GM19238 (cell line): ENCODE measurements at regions not wholly inside any gene's neighbourhood (a gene's known extent, or its start where the extent isn't known, plus 50 kb on each side); places are given as distances from the start of the nearest gene placed in this dataset.

Experiments
- DNase-seq: peaks from one replicate; pipeline ENCODE4 v3.0.0; 2011; ENCODE audit warnings: low spot score; ENCODE audit not compliant: insufficient read length

- no peak for DNase-seq
Measured at GRCh38 chr6:170085475-170086401, 205.1 kb downstream of the DLL1 start.

- DNase-seq, result no peak
Measured at GRCh38 chr6:170084166-170084730, 206.6 kb downstream of the DLL1 start.

- DNase-seq, result no peak
Measured at GRCh38 chr6:170083236-170084051, 207.4 kb downstream of the DLL1 start.

GRCh38 chr6:170082531-170083187 is 208.2 kb downstream of the DLL1 start:
- DNase-seq, result no peak

- no peak for DNase-seq
Measured at GRCh38 chr6:170082067-170082466, 208.8 kb downstream of the DLL1 start.

- no peak for DNase-seq
Measured at GRCh38 chr6:170081556-170081955, 209.3 kb downstream of the DLL1 start.

GRCh38 chr6:170080828-170081371 is 210.0 kb downstream of the DLL1 start:
- no peak for DNase-seq

GRCh38 chr6:170080169-170080827 is 210.6 kb downstream of the DLL1 start:
- DNase-seq, result no peak

- DNase-seq, result no peak
Measured at GRCh38 chr6:170076466-170077165, 214.3 kb downstream of the DLL1 start.

- DNase-seq, result no peak
Measured at GRCh38 chr6:170075659-170076223, 215.1 kb downstream of the DLL1 start.

GRCh38 chr6:170074907-170075306 is 216.0 kb downstream of the DLL1 start:
- no peak for DNase-seq

GRCh38 chr6:170074435-170074834 is 216.4 kb downstream of the DLL1 start:
- no peak for DNase-seq

- no peak for DNase-seq
Measured at GRCh38 chr6:170073846-170074245, 217.0 kb downstream of the DLL1 start.

- no peak for DNase-seq
Measured at GRCh38 chr6:170072246-170072645, 218.6 kb downstream of the DLL1 start.

GRCh38 chr6:170069611-170070010 is 221.3 kb downstream of the DLL1 start:
- DNase-seq, result no peak

- no peak for DNase-seq
Measured at GRCh38 chr6:170068496-170068895, 222.4 kb downstream of the DLL1 start.

GRCh38 chr6:170067923-170068360 is 222.9 kb downstream of the DLL1 start:
- no peak for DNase-seq

GRCh38 chr6:170067181-170067641 is 223.7 kb downstream of the DLL1 start:
- no peak for DNase-seq

GRCh38 chr6:170066679-170067078 is 224.2 kb downstream of the DLL1 start:
- DNase-seq, result no peak
